Calu3 (cell line): ENCODE measurements at regions not wholly inside any gene's neighbourhood (a gene's known extent, or its start where the extent isn't known, plus 50 kb on each side); places are given as distances from the start of the nearest gene placed in this dataset.

Source experiments
- BruUV-seq: library from RNA; stranded (reverse); fragments of 400-500 nt; replicated peaks from 2 replicates; lab custom pipeline; 2021; lab: Mats Ljungman, UMichigan
- CTCF ChIA-PET: fragments of 300-600 bp; sonication (Branson Sonifier 250); formaldehyde crosslinking; loops from one replicate; lab custom pipeline; 2022; ENCODE audit warnings: antibody characterized with exemption; lab: Charles Lee
- DNase-seq: peaks from one replicate; pipeline ENCODE4 v3.0.0; 2022
- H3K27ac Mint-ChIP-seq: one replicate; pipeline ENCODE4 v1.8.0; 2022; ENCODE audit warnings: mixed read lengths; ENCODE audit not compliant: unreplicated experiment
- H3K27me3 Mint-ChIP-seq: one replicate; pipeline ENCODE4 v1.8.0; 2022; ENCODE audit warnings: mixed read lengths; ENCODE audit not compliant: unreplicated experiment
- H3K36me3 Mint-ChIP-seq: one replicate; pipeline ENCODE4 v1.8.0; 2022; ENCODE audit warnings: mild to moderate bottlenecking, moderate library complexity, mixed read lengths; ENCODE audit not compliant: insufficient read depth, unreplicated experiment
- H3K4me1 Mint-ChIP-seq: one replicate; pipeline ENCODE4 v1.8.0; 2022; ENCODE audit warnings: mild to moderate bottlenecking, low read depth, mixed read lengths; ENCODE audit not compliant: unreplicated experiment
- H3K4me3 Mint-ChIP-seq: one replicate; pipeline ENCODE4 v1.8.0; 2022; ENCODE audit warnings: mild to moderate bottlenecking, low read depth, moderate library complexity, mixed read lengths; ENCODE audit not compliant: unreplicated experiment
- H3K9me3 Mint-ChIP-seq: one replicate; pipeline ENCODE4 v1.8.0; 2022; ENCODE audit warnings: low read depth, mixed read lengths; ENCODE audit not compliant: unreplicated experiment
- intact Hi-C: fragments of 100-400 bp; cut with micrococcal nuclease; formaldehyde crosslinking; loops from one replicate; pipeline ENCODE4 v1.10.0; 2022; ENCODE audit not compliant: unreplicated experiment
- TF ChIP-seq, protein P1 (sequence below): fragments of 200-600 bp; IDR thresholded peaks from one replicate; pipeline ENCODE4 v1.8.0; 2022; ENCODE audit warnings: antibody characterized with exemption; ENCODE audit not compliant: unreplicated experiment

- no peak overlapping the region for H3K27ac Mint-ChIP-seq
- no peak for DNase-seq
- no peaks in the 10 kb centered on the region for H3K9me3 Mint-ChIP-seq
- H3K4me3 Mint-ChIP-seq, result no peak overlapping the region
- CTCF ChIA-PET, result interaction anchor here (0.6 kb wide), 2 partner anchors 196 to 251 kb away, joined by 3 to 5 read pairs; no protein-coding TSS in a partner anchor
- peaks cover 36% of the 10 kb centered on the region for H3K4me1 Mint-ChIP-seq
- peaks cover 11% of the 10 kb centered on the region for H3K36me3 Mint-ChIP-seq
- TF ChIP-seq, protein P1, sequence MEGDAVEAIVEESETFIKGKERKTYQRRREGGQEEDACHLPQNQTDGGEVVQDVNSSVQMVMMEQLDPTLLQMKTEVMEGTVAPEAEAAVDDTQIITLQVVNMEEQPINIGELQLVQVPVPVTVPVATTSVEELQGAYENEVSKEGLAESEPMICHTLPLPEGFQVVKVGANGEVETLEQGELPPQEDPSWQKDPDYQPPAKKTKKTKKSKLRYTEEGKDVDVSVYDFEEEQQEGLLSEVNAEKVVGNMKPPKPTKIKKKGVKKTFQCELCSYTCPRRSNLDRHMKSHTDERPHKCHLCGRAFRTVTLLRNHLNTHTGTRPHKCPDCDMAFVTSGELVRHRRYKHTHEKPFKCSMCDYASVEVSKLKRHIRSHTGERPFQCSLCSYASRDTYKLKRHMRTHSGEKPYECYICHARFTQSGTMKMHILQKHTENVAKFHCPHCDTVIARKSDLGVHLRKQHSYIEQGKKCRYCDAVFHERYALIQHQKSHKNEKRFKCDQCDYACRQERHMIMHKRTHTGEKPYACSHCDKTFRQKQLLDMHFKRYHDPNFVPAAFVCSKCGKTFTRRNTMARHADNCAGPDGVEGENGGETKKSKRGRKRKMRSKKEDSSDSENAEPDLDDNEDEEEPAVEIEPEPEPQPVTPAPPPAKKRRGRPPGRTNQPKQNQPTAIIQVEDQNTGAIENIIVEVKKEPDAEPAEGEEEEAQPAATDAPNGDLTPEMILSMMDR, result no peak
- no peaks in the 10 kb centered on the region for H3K27me3 Mint-ChIP-seq
- intact Hi-C loops, result no loop called here
- no TSS peak for BruUV-seq
Measured at GRCh38 chr9:89554307-89555035, 50.3 kb upstream of the GADD45G start.

DNA sequence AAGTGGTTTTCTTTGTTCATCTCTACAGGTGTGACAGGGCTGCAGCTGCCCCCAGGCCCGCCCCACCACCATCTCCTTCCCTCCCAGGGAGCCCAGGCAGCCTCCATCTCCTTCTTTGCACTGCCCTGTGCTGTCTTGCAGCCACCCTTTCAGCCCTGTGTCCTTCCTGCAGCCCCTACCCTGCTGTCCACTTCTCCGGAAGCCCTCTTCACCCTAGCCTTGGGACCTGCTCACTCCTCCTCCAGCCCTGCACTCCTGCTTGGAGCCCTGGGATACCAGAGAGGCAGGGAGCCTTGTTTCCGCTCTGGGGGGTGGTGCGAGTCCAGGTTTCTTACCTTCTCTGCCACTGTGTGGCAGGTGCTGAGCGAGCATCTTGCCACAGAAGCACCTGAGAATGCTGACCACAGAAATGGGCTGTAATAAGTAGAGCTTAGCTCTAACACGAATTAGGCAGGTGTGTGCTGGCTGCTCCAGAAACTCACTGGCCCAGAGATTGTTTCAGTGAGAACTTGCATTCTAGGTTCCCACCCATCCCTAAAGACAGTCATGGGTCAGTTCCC, 51.3 kb upstream of the GADD45G start:
- DNase-seq, result no peak
- Mint-ChIP-seq H3K36me3 (peaks cover 11% of the 10 kb centered on the region), H3K27ac (no peak overlapping the region), H3K4me1 (peaks cover 30% of the 10 kb centered on the region), H3K27me3 (no peaks in the 10 kb centered on the region), H3K9me3 (no peaks in the 10 kb centered on the region), H3K4me3 (no peak overlapping the region)
- CTCF ChIA-PET, result no interaction called here
- TF ChIP-seq, protein P1, result no peak
- BruUV-seq, result no TSS peak
- intact Hi-C loops, result no loop called here

DNA sequence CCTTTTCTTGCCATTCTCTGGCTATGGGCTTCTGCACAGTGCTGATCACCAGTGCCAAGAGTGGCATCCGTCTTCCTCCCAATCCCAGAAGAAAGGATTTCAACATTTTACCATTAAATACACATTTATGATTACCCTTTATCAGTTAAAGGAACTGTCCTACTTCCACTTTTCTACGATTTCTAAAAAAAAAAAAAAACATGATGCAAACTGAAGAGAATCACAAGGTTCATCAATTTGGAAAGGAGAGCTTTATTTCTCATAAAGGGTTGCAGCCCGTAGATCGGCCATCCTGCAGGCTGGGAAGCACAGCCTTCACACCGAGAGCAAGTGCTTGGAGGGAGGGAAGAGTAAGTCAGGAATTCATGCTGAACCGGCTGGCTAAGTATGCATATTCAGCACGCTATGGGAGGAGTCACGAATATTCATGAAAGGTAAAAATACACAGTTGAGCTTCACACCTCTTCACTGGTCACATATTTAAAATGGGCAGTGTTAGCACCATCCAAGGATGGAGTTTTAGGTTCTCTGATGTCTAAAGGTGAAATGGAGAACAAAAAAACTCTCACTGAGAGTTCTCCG, 52.5 kb upstream of the SEMA4D start:
- Mint-ChIP-seq H3K4me1 (peaks cover 15% of the 10 kb centered on the region), H3K4me3 (no peak overlapping the region), H3K9me3 (peaks cover 5% of the 10 kb centered on the region), H3K36me3 (peaks cover 5% of the 10 kb centered on the region), H3K27me3 (no peaks in the 10 kb centered on the region), H3K27ac (no peak overlapping the region)
- CTCF ChIA-PET, result interaction anchor here (0.7 to 0.9 kb wide), 2 partner anchors 17 to 57 kb away, joined by 3 read pairs; no protein-coding TSS in a partner anchor
- DNase-seq, result no peak
- no TSS peak for BruUV-seq
- intact Hi-C loops, result no loop called here
- TF ChIP-seq, protein P1, result no peak

- DNase-seq, result peak; percentile 80
- H3K4me1 Mint-ChIP-seq, result peaks cover 9% of the 10 kb centered on the region
- intact Hi-C loops, result loop anchor here (1.0 kb wide), 1 partner anchor 139 kb away; no protein-coding TSS in a partner anchor
- peaks cover 5% of the 10 kb centered on the region for H3K36me3 Mint-ChIP-seq
- H3K9me3 Mint-ChIP-seq, result peaks cover 10% of the 10 kb centered on the region
- no peaks in the 10 kb centered on the region for H3K27me3 Mint-ChIP-seq
- BruUV-seq, result no TSS peak
- TF ChIP-seq, protein P1, result peak; percentile 67
- CTCF ChIA-PET, result interaction anchor here (0.8 to 1.3 kb wide), 11 partner anchors 13 to 231 kb away, joined by 3 to 8 read pairs (median 4); partner anchors contain the start of gene SECISBP2
- H3K27ac Mint-ChIP-seq, result no peak overlapping the region
- H3K4me3 Mint-ChIP-seq, result no peak overlapping the region
Measured at GRCh38 chr9:89549031-89549644, 51.2 kb upstream of the SEMA4D start.
